SK-N-SH (cell line): ENCODE measurements at regions not wholly inside any gene's neighbourhood (a gene's known extent, or its start where the extent isn't known, plus 50 kb on each side); places are given as distances from the start of the nearest gene placed in this dataset.

Experiments
- CTCF ChIA-PET: fragments of 300-600, 350-600 bp; formaldehyde crosslinking; extraction: SDS; loops from one replicate; lab custom pipeline; 2021; lab: Yijun Ruan, JAX
- POLR2A ChIA-PET: fragments of 350-600 bp; sonication (Branson Sonifier 250); formaldehyde crosslinking; extraction: SDS; loops from one replicate; lab custom pipeline; 2020; ENCODE audit warnings: antibody characterized with exemption, inconsistent platforms; lab: Yijun Ruan, JAX
- DNase-seq: peaks from one replicate; pipeline ENCODE4 v3.0.0; 2012
- H2AFZ ChIP-seq: fragments of 200-600 bp; sonication (generic); 2 replicates; pipeline ENCODE4 v1.8.1; 2016; ENCODE audit warnings: antibody characterized with exemption, mild to moderate bottlenecking, low read depth
- H3F3A ChIP-seq: fragments of 200-600 bp; sonication (generic); replicated peaks from 2 replicates; pipeline ENCODE3; 2016; ENCODE audit warnings: antibody characterized with exemption, mild to moderate bottlenecking; ENCODE audit not compliant: insufficient read depth
- H3K27ac ChIP-seq, 2 experiments: fragments of 200-500 bp in 1 of 2; fragments of 200-600 bp in 1 of 2; sonication (Bioruptor generic) in 1 of 2; sonication (generic), shearing (Covaris generic) in 1 of 2; 2 replicates each; pipeline versions ENCODE4 v1.5.1 to v1.6.1; 2014 to 2016; ENCODE audit warnings: low read depth in 2 of 2, inconsistent platforms in 1 of 2, low read length in 1 of 2, mild to moderate bottlenecking in 1 of 2, mixed read lengths in 1 of 2
- H3K27me3 ChIP-seq: fragments of 200-600 bp; sonication (generic), shearing (Covaris generic); 2 replicates; pipeline ENCODE4 v1.6.1; 2016; ENCODE audit warnings: mixed run types; ENCODE audit not compliant: insufficient read depth
- H3K36me3 ChIP-seq, 2 experiments: fragments of 200-500 bp in 1 of 2; fragments of 200-600 bp in 1 of 2; sonication (Bioruptor generic) in 1 of 2; sonication (generic) in 1 of 2; replicated peaks in 1 of 2; 2 replicates each; pipeline versions ENCODE3 to v1.5.1; 2014 to 2016; ENCODE audit warnings: low read length in 1 of 2, mild to moderate bottlenecking in 1 of 2; ENCODE audit not compliant: insufficient read depth in 2 of 2, control insufficient read depth in 1 of 2
- H3K4me1 ChIP-seq, 2 experiments: fragments of 200-500 bp in 1 of 2; fragments of 200-600 bp in 1 of 2; sonication (Bioruptor generic) in 1 of 2; sonication (generic), shearing (Covaris generic) in 1 of 2; 2 replicates each; pipeline versions ENCODE4 v1.5.1 to v1.6.1; 2014 to 2016; ENCODE audit warnings: low read depth in 1 of 2, low read length in 1 of 2, mixed run types in 1 of 2; ENCODE audit not compliant: insufficient read depth in 2 of 2, control insufficient read depth in 1 of 2
- H3K4me2 ChIP-seq: fragments of 200-600 bp; sonication (generic), shearing (Covaris generic); 2 replicates; pipeline ENCODE4 v1.6.1; 2017; ENCODE audit warnings: mixed run types
- H3K4me3 ChIP-seq, 2 experiments: fragments of 200-500 bp in 1 of 2; fragments of 200-600 bp in 1 of 2; sonication (Bioruptor generic) in 1 of 2; sonication (generic), shearing (Covaris generic) in 1 of 2; 2 replicates each; pipeline versions ENCODE4 v1.5.1 to v1.8.1; 2014 to 2016; ENCODE audit warnings: low read depth in 2 of 2, inconsistent platforms in 1 of 2, low read length in 1 of 2, mild to moderate bottlenecking in 1 of 2, mixed read lengths in 1 of 2, moderate library complexity in 1 of 2
- H3K79me2 ChIP-seq: fragments of 200-600 bp; sonication (generic); 2 replicates; pipeline ENCODE4 v1.8.1; 2017; ENCODE audit warnings: mild to moderate bottlenecking; ENCODE audit not compliant: insufficient read depth
- H3K9ac ChIP-seq: fragments of 200-600 bp; sonication (generic); 2 replicates; pipeline ENCODE4 v1.6.1; 2017; ENCODE audit warnings: mixed run types
- H3K9me2 ChIP-seq: fragments of 200-600 bp; sonication (generic); 2 replicates; pipeline ENCODE4 v1.6.1; 2017; ENCODE audit warnings: mixed run types
- H3K9me3 ChIP-seq: fragments of 200-600 bp; sonication (generic); 2 replicates; pipeline ENCODE4 v1.6.1; 2017; ENCODE audit warnings: mixed run types, mild to moderate bottlenecking, moderate library complexity
- H4K20me1 ChIP-seq: fragments of 200-600 bp; sonication (generic); 2 replicates; pipeline ENCODE4 v1.6.1; 2017; ENCODE audit warnings: mild to moderate bottlenecking, mixed run types; ENCODE audit not compliant: insufficient read depth
- CTCF ChIP-seq: fragments of 200-600 bp; sonication (generic); IDR thresholded peaks from 2 replicates; pipeline ENCODE4 v1.6.1; 2017; ENCODE audit warnings: antibody characterized with exemption, mild to moderate bottlenecking, moderate library complexity
- ELF1 ChIP-seq: IDR thresholded peaks from 2 replicates; pipeline ENCODE4 v1.4.0; 2012
- GATA2 ChIP-seq: sonication (generic); formaldehyde crosslinking; IDR thresholded peaks from 2 replicates; pipeline ENCODE4 v1.5.0; 2020; ENCODE audit warnings: mild to moderate bottlenecking, missing genetic modification reagents
- REST ChIP-seq: IDR thresholded peaks from 2 replicates; pipeline ENCODE4 v1.6.1; 2012; ENCODE audit warnings: mild to moderate bottlenecking, low read depth, low read length, moderate library complexity
- RFX5 ChIP-seq: IDR thresholded peaks from 2 replicates; pipeline ENCODE4 v1.6.1; 2012; ENCODE audit warnings: mild to moderate bottlenecking, improper control_type of control experiment, low read length
- RXRA ChIP-seq: IDR thresholded peaks from 2 replicates; pipeline ENCODE4 v1.4.0; 2012; ENCODE audit warnings: low read depth, mild to moderate bottlenecking, borderline replicate concordance
- TAF1 ChIP-seq: IDR thresholded peaks from 2 replicates; pipeline ENCODE4 v1.6.1; 2012; ENCODE audit warnings: low read depth, mild to moderate bottlenecking, low read length, moderate library complexity, borderline replicate concordance
- TCF12 ChIP-seq: IDR thresholded peaks from 2 replicates; pipeline ENCODE4 v1.4.0; 2012
- TEAD4 ChIP-seq: IDR thresholded peaks from 2 replicates; pipeline ENCODE4 v1.4.0; 2012; ENCODE audit warnings: mild to moderate bottlenecking, borderline replicate concordance; ENCODE audit not compliant: insufficient read depth
- YY1 ChIP-seq: IDR thresholded peaks from 2 replicates; pipeline ENCODE4 v1.4.0; 2012; ENCODE audit warnings: low read depth, mild to moderate bottlenecking
- WGBS: methylation state at CpG from one replicate; pipeline ENCODE4 v1.1.6; 2017; ENCODE audit warnings: low lambda C conversion rate; 5-methylcytosine and 5-hydroxymethylcytosine counted together
- TF ChIP-seq, protein P1 (sequence below): IDR thresholded peaks from 2 replicates; pipeline ENCODE4 v1.4.0; 2012; ENCODE audit warnings: low read depth, borderline replicate concordance
- TF ChIP-seq, protein P2 (sequence below): IDR thresholded peaks from 2 replicates; pipeline ENCODE4 v1.4.0; 2012; ENCODE audit warnings: low read depth, borderline replicate concordance

GRCh38 chr4:81811562-81812293, 340.0 kb upstream of the RASGEF1B start (continued):
- TF ChIP-seq REST, result no peak
- no peak for TF ChIP-seq TEAD4
- TF ChIP-seq TAF1, result no peak
- no peak for TF ChIP-seq RFX5
- TF ChIP-seq ELF1, result no peak
- TF ChIP-seq, protein P1, sequence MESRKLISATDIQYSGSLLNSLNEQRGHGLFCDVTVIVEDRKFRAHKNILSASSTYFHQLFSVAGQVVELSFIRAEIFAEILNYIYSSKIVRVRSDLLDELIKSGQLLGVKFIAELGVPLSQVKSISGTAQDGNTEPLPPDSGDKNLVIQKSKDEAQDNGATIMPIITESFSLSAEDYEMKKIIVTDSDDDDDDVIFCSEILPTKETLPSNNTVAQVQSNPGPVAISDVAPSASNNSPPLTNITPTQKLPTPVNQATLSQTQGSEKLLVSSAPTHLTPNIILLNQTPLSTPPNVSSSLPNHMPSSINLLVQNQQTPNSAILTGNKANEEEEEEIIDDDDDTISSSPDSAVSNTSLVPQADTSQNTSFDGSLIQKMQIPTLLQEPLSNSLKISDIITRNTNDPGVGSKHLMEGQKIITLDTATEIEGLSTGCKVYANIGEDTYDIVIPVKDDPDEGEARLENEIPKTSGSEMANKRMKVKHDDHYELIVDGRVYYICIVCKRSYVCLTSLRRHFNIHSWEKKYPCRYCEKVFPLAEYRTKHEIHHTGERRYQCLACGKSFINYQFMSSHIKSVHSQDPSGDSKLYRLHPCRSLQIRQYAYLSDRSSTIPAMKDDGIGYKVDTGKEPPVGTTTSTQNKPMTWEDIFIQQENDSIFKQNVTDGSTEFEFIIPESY, result no peak
- TF ChIP-seq, protein P2, sequence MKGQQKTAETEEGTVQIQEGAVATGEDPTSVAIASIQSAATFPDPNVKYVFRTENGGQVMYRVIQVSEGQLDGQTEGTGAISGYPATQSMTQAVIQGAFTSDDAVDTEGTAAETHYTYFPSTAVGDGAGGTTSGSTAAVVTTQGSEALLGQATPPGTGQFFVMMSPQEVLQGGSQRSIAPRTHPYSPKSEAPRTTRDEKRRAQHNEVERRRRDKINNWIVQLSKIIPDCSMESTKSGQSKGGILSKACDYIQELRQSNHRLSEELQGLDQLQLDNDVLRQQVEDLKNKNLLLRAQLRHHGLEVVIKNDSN, result no peak

DNA sequence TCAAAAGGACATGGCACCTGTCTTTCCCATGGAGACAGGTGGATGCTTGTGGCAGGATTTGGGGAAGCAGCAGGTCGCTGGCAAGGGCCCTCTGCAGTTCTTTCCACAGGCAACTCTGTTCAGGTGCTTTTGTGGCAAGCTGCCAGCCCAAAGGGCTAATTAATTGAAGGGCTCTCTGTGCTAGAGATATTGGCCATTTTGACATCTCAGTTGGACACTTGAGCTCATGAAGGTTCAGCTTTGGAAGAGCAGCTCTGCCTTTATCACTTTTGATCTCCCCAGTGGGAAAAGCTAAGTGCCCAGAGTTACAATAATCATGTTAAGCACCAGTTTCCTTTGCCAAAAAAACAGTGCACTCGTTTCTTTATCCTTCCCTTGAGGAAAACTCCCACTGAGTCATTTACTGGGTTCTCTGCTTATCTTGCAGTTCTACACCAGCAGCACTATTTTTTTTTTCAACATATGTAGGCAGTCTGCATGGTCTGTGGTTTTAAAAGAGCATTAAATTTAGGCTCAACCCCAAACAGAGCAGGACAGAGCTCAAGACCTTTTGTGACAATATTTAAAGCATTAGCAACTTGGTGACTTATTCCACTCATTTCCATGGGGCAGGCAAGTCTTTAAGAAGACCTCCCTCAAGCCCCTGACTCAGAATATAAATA, 336.4 kb upstream of the RASGEF1B start:
- no peak overlapping the region for H2AFZ ChIP-seq
- H3K4me1 ChIP-seq, result no peaks in the 10 kb centered on the region; a peak in 1 of 4 replicates
- H3K27me3 ChIP-seq, result no peaks in the 10 kb centered on the region
- H3K4me2 ChIP-seq, result no peak overlapping the region
- H3K4me3 ChIP-seq, result no peak overlapping the region
- no peak for DNase-seq
- CTCF ChIA-PET, result interaction anchor here (1.0 kb wide), 1 partner anchor 37 kb away, joined by 3 read pairs; no protein-coding TSS in a partner anchor
- TF ChIP-seq GATA2 (CRISPR knock-in tag) (no peak), TCF12 (no peak), YY1 (no peak), CTCF (no peak), TAF1 (no peak), TEAD4 (no peak), RXRA (no peak)
- TF ChIP-seq, all 33 proteins: peak for 0
- no peaks in the 10 kb centered on the region for H3K9me3 ChIP-seq
- no peaks in the 10 kb centered on the region for H3F3A ChIP-seq
- H3K27ac ChIP-seq, result no peak overlapping the region
- POLR2A ChIA-PET, result no interaction called here
- no peaks in the 10 kb centered on the region for H4K20me1 ChIP-seq
- H3K9me2 ChIP-seq, result no peaks in the 10 kb centered on the region
- 0% methylated on average over 2 of the region's 2 CpGs for WGBS
- no peaks in the 10 kb centered on the region for H3K36me3 ChIP-seq
- no peaks in the 10 kb centered on the region for H3K79me2 ChIP-seq
- H3K9ac ChIP-seq, result no peak overlapping the region
